D721Med (cell line): ENCODE measurements at regions not wholly inside any gene's neighbourhood (a gene's known extent, or its start where the extent isn't known, plus 50 kb on each side); places are given as distances from the start of the nearest gene placed in this dataset.
"Not testable (repeated sequence)": the region's sequence is repeated elsewhere in the genome, so short reads cannot be mapped to it uniquely, and the experiment has no call there.

Experiments
- DNase-seq: peaks from one replicate; pipeline ENCODE4 v3.0.0; 2011; ENCODE audit warnings: low spot score; ENCODE audit not compliant: insufficient read length
- FAIRE-seq: peaks from 2 replicates; lab custom pipeline; 2011; peaks lifted over from hg19 to GRCh38; lab: Jason Lieb, UNC
- CTCF ChIP-seq: IDR thresholded peaks from 2 replicates; pipeline ENCODE4 v1.5.1; 2012; ENCODE audit warnings: mild to moderate bottlenecking, control low read depth; ENCODE audit not compliant: insufficient read depth; ENCODE audit errors: missing control alignments

DNA sequence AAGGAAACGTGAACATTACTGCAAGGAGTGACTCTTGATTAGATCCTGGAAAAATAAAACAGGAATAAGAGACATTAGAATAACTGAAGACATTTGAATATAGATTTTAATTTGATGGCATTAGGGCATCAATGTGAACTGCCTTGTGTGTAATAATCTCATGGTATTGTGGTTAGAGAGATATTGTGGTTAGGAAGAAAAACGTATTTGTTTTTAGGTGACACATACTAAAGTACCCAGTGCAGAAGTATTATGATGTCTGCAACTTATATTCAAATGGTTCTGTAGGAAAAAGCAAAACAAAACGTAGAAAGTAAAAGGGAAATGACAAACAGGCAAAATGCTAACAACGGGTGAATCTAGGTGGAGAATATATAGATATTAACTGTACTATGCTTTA is 65.9 kb upstream of the OGFRL1 start:
- TF ChIP-seq CTCF: no peak
- FAIRE-seq (no peak), DNase-seq (no peak)

DNA sequence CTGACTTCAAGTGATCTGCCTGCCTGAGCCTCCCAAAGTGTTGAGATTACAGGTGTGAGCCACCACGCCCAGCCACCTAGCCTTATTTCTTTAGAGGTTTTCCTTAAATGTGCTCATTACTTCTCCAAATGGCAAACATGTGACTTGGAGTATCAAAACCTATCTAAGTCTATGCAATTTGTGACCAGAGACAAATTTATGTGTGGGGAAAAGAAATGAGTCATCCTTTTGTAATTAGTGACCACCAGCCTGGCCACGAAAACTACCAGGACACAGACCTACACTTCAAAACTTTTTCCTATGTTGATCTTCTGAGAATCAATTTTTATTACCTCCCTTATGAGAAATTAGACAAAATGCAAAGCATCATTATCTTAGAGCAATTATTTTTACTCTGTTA is 64.6 kb upstream of the OGFRL1 start:
- no peak for TF ChIP-seq CTCF
- DNase-seq: no peak

DNA sequence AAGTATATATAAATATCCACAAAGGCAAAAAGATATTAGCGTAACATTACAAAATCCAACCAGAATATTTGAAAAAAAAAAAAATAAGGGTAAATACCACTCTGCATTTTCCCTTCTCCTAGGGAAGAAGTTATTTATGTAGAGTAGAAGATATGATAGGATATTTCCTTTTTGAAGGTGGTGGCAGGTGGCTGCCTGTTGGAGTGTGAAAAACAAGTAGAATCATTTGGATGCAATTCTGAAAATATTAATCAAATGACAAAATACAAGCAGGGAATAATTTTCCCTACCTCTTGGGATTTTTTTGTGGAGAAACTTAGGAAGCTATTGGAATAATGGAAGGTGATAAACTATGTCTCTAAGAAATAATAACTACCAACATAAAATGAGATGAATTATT is 62.5 kb upstream of the OGFRL1 start:
- no peak for TF ChIP-seq CTCF
- FAIRE-seq (no peak), DNase-seq (no peak)

More for the DNA sequence above, 64.6 kb upstream of the OGFRL1 start:
- FAIRE-seq: no peak

- FAIRE-seq (no peak), DNase-seq (no peak)
- no peak for TF ChIP-seq CTCF
Observed at GRCh38 chr6:71228461-71229041, 60.1 kb upstream of the OGFRL1 start.

- TF ChIP-seq CTCF: no peak
- FAIRE-seq: no peak
- no peak for DNase-seq
Observed at GRCh38 chr6:71229477-71229876, 59.1 kb upstream of the OGFRL1 start.

GRCh38 chr6:71232890-71233289 is 55.7 kb upstream of the OGFRL1 start:
- FAIRE-seq, DNase-seq: not testable (repeated sequence)

GRCh38 chr6:71236926-71237434 is 51.6 kb upstream of the OGFRL1 start:
- no peak for TF ChIP-seq CTCF
- FAIRE-seq (no peak), DNase-seq (no peak)
